OCI-LY7 (cell line): ENCODE measurements at regions not wholly inside any gene's neighbourhood (a gene's known extent, or its start where the extent isn't known, plus 50 kb on each side); places are given as distances from the start of the nearest gene placed in this dataset.

Experiments
- BruUV-seq: library from RNA; stranded (reverse); fragments of 400-500 nt; replicated peaks from 2 replicates; lab custom pipeline; 2021; lab: Mats Ljungman, UMichigan
- CTCF ChIA-PET: fragments of 300-600 bp; sonication (Branson Sonifier 250); formaldehyde crosslinking; loops from one replicate; lab custom pipeline; 2022; ENCODE audit warnings: antibody characterized with exemption; ENCODE audit not compliant: unreplicated experiment; lab: Charles Lee
- POLR2A ChIA-PET: fragments of 300-600 bp; sonication (Branson Sonifier 250); formaldehyde crosslinking; loops from one replicate; lab custom pipeline; 2022; ENCODE audit warnings: antibody characterized with exemption; lab: Charles Lee
- DNase-seq: peaks from one replicate; pipeline ENCODE4 v3.0.0-alpha.2; 2015; ENCODE audit warnings: low spot score
- H2AFZ ChIP-seq: fragments of 200-600 bp; sonication (generic), shearing (Covaris generic); 2 replicates; pipeline ENCODE4 v1.6.1; 2014; ENCODE audit warnings: mild to moderate bottlenecking, antibody characterized with exemption, low read length, moderate library complexity
- H3K27ac ChIP-seq: fragments of 200-600 bp; sonication (generic); 2 replicates; pipeline ENCODE4 v1.5.1; 2014; ENCODE audit warnings: mixed run types, low read depth, mild to moderate bottlenecking, moderate library complexity, low read length, inconsistent platforms; ENCODE audit not compliant: poor library complexity, severe bottlenecking
- H3K36me3 ChIP-seq: fragments of 200-600 bp; sonication (generic); 2 replicates; pipeline ENCODE4 v1.6.1; 2014; ENCODE audit warnings: mild to moderate bottlenecking, antibody characterized with exemption, low read length, moderate library complexity, mixed read lengths; ENCODE audit not compliant: insufficient read depth
- H3K4me1 ChIP-seq: fragments of 200-600 bp; sonication (generic); 2 replicates; pipeline ENCODE4 v1.5.1; 2014; ENCODE audit warnings: mild to moderate bottlenecking, low read length; ENCODE audit not compliant: insufficient read depth, poor library complexity, severe bottlenecking
- H3K4me2 ChIP-seq: fragments of 200-600 bp; sonication (generic); 2 replicates; pipeline ENCODE4 v1.6.1; 2014; ENCODE audit warnings: mild to moderate bottlenecking, low read length
- H3K4me3 ChIP-seq: fragments of 200-600 bp; sonication (generic); 2 replicates; pipeline ENCODE4 v1.5.1; 2014; ENCODE audit warnings: mild to moderate bottlenecking, low read depth, low read length; ENCODE audit not compliant: poor library complexity, severe bottlenecking
- H3K79me2 ChIP-seq: fragments of 200-600 bp; sonication (generic); 2 replicates; pipeline ENCODE4 v1.6.1; 2016; ENCODE audit warnings: low read depth, mild to moderate bottlenecking, low read length, moderate library complexity, mixed read lengths; ENCODE audit not compliant: insufficient read depth
- H3K9me2 ChIP-seq: fragments of 200-600 bp; sonication (generic); 2 replicates; pipeline ENCODE4 v1.6.1; 2016; ENCODE audit warnings: mild to moderate bottlenecking, low read length, mixed read lengths; ENCODE audit not compliant: insufficient read depth
- H3K9me3 ChIP-seq: fragments of 200-600 bp; sonication (generic); 2 replicates; pipeline ENCODE4 v1.6.1; 2014; ENCODE audit warnings: mild to moderate bottlenecking, mixed run types, low read length, mixed read lengths
- H4K20me1 ChIP-seq: fragments of 200-600 bp; sonication (generic); 2 replicates; pipeline ENCODE4 v1.6.1; 2014; ENCODE audit warnings: mild to moderate bottlenecking, antibody characterized with exemption, low read length, moderate library complexity, mixed read lengths; ENCODE audit not compliant: insufficient read depth
- EZH2phosphoT487 ChIP-seq: fragments of 200-600 bp; sonication (generic); IDR thresholded peaks from 2 replicates; pipeline ENCODE4 v1.6.1; 2018; ENCODE audit warnings: low read depth, borderline replicate concordance, mild to moderate bottlenecking, mixed run types, antibody characterized with exemption, low read length, moderate library complexity, mixed read lengths
- intact Hi-C: fragments of 100-400 bp; cut with micrococcal nuclease; formaldehyde crosslinking; loops from one replicate; pipeline ENCODE4 v1.10.0; 2022; ENCODE audit not compliant: unreplicated experiment
- TF ChIP-seq, protein P1 (sequence below): fragments of 200-600 bp; sonication (generic); conservative IDR thresholded peaks from 2 replicates; pipeline ENCODE4 v1.5.1; 2014; ENCODE audit warnings: mild to moderate bottlenecking, antibody characterized with exemption, low read length, moderate library complexity, mixed read lengths

DNA sequence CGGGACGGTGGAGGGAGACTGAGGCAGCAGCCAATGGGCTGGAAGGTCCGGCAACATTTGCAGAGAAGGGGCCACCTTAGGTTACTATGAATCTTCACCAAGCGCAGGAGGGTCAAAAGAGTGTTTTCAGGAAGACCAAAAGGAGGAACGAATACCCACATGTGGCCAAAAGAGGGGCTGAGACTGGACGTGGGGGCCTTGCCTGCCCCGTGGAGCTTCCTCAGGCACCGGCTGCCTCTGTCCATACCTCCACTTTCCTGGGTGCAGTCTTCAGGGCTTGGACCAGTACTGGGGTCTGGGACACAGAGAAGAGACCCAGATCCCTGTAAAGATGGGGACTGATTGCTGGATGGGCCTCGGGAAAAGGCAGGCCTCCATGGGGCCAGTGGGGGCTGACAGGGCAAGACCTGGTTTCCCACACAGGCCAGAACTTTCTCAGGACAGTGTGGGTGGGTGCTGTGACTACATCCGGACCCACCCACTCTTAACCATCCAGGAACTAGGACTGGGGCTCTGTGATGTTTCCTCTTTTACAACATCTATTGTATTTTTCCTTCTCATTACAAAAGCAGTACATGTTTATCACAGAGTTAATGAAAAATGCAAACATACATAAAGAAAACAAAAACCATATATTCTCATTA is 294.7 kb downstream of the ZSWIM6 start:
- Histone ChIP-seq H3K4me2 (no peak overlapping the region), H3K79me2 (no peaks in the 10 kb centered on the region), H3K9me3 (no peaks in the 10 kb centered on the region), H4K20me1 (no peaks in the 10 kb centered on the region), H3K9me2 (no peaks in the 10 kb centered on the region), H2AFZ (no peak overlapping the region), H3K36me3 (no peaks in the 10 kb centered on the region), H3K27ac (no peak overlapping the region), H3K4me1 (no peaks in the 10 kb centered on the region), H3K4me3 (no peak overlapping the region)
- TF ChIP-seq, protein P1, sequence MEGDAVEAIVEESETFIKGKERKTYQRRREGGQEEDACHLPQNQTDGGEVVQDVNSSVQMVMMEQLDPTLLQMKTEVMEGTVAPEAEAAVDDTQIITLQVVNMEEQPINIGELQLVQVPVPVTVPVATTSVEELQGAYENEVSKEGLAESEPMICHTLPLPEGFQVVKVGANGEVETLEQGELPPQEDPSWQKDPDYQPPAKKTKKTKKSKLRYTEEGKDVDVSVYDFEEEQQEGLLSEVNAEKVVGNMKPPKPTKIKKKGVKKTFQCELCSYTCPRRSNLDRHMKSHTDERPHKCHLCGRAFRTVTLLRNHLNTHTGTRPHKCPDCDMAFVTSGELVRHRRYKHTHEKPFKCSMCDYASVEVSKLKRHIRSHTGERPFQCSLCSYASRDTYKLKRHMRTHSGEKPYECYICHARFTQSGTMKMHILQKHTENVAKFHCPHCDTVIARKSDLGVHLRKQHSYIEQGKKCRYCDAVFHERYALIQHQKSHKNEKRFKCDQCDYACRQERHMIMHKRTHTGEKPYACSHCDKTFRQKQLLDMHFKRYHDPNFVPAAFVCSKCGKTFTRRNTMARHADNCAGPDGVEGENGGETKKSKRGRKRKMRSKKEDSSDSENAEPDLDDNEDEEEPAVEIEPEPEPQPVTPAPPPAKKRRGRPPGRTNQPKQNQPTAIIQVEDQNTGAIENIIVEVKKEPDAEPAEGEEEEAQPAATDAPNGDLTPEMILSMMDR: no peak
- TF ChIP-seq EZH2phosphoT487: no peak
- ChIA-PET CTCF (no interaction called here), POLR2A (no interaction called here)
- DNase-seq: no peak
- BruUV-seq: no TSS peak
- intact Hi-C loops: no loop called here

DNA sequence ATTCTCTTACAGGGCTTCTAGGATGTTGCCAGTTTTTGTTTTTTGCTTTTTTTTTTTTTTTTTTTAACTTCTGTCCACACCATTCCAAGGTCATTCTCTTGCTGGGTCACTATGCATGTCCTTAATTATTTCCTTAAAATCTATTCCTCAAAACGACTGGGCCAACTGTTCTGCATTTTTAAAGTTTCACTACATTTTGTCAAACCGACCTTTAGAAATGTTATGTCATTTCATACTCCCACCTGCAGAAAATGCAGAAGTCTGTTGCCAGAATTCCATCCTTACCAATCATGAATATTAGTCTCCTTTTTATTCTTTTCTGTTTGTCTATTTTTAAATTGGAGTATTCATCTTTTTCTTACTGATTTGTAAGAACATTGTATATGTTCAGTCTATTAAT is 295.5 kb downstream of the ZSWIM6 start:
- Histone ChIP-seq H3K79me2 (no peaks in the 10 kb centered on the region), H4K20me1 (no peaks in the 10 kb centered on the region), H3K4me2 (no peak overlapping the region), H3K36me3 (no peaks in the 10 kb centered on the region), H2AFZ (no peak overlapping the region), H3K27ac (no peak overlapping the region), H3K4me1 (no peaks in the 10 kb centered on the region), H3K9me3 (no peaks in the 10 kb centered on the region), H3K4me3 (no peak overlapping the region), H3K9me2 (no peaks in the 10 kb centered on the region)
- BruUV-seq: no TSS peak
- TF ChIP-seq, protein P1: no peak
- no peak for TF ChIP-seq EZH2phosphoT487
- DNase-seq: no peak
- POLR2A ChIA-PET: interaction anchor here (0.6 kb wide), 1 partner anchor 15 kb away, joined by 3 read pairs; no protein-coding TSS in a partner anchor
- intact Hi-C loops: no loop called here
- CTCF ChIA-PET: no interaction called here

DNA sequence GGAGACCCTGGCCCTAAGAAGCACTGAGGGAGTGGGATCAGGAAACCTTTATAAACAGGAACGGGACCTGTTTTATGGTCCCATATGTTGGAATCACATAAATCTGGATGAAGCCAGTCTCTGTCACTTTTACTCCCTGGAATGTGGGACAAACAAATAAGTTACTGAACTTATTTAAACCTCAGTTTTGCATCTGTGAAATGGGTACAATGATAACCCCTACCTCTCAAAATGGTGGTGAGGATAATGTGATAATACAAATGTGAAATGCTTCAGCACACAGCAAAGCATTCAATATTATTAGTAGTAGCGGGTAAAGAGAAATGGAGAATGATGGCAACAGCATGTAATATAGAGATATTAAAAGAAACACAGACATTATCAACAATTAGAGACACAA is 298.9 kb downstream of the ZSWIM6 start:
- Histone ChIP-seq H3K27ac (no peak overlapping the region), H3K36me3 (no peaks in the 10 kb centered on the region), H3K4me3 (no peak overlapping the region), H3K9me2 (no peaks in the 10 kb centered on the region), H4K20me1 (no peaks in the 10 kb centered on the region), H3K4me2 (no peak overlapping the region), H2AFZ (no peak overlapping the region), H3K9me3 (no peaks in the 10 kb centered on the region), H3K79me2 (no peaks in the 10 kb centered on the region), H3K4me1 (no peaks in the 10 kb centered on the region)
- intact Hi-C loops: no loop called here
- TF ChIP-seq, protein P1: no peak
- no peak for TF ChIP-seq EZH2phosphoT487
- BruUV-seq: no TSS peak
- POLR2A ChIA-PET: no interaction called here
- CTCF ChIA-PET: no interaction called here
- no peak for DNase-seq
